ENCODE measurements at regions not wholly inside any gene's neighbourhood (a gene's known extent, or its start where the extent isn't known, plus 50 kb on each side); places are given as distances from the start of the nearest gene placed in this dataset.

GRCh38 chr11:127182586-127183203 lies 182.1 kb upstream of the KIRREL3 start:
- TF ChIP-seq CTCF (IDR thresholded peaks at IDR 0.05): no peak
- intact Hi-C loops (cut with DNase I): no loop called here
- no peaks in the 10 kb centered on the region for H3K4me1 ChIP-seq
- DNase-seq (no peak), FAIRE-seq (no peak), ATAC-seq (no peak)
- no peak overlapping the region for H3K27ac ChIP-seq
- H3K4me3 ChIP-seq: no peak overlapping the region
- no peaks in the 10 kb centered on the region for H3K36me3 ChIP-seq
- no peaks in the 10 kb centered on the region for H3K9me3 ChIP-seq
- WGBS, 2 donors: 79 to 83% methylated on average over 8 of the region's 8 CpGs
- no peaks in the 10 kb centered on the region for H3K27me3 ChIP-seq

- H3K9me3 ChIP-seq: no peaks in the 10 kb centered on the region
- no peak for TF ChIP-seq CTCF (IDR thresholded peaks at IDR 0.05)
- no peaks in the 10 kb centered on the region for H3K4me1 ChIP-seq
- intact Hi-C loops (cut with DNase I): no loop called here
- no peaks in the 10 kb centered on the region for H3K36me3 ChIP-seq
- FAIRE-seq: no peak
- no peak for ATAC-seq
- H3K4me3 ChIP-seq: no peak overlapping the region
- H3K27ac ChIP-seq: no peak overlapping the region
- H3K27me3 ChIP-seq: no peaks in the 10 kb centered on the region
- 74 to 85% methylated on average over 2 of the region's 2 CpGs for WGBS, 2 donors
- no peak for DNase-seq
Observed at GRCh38 chr11:127157225-127157624, 156.7 kb upstream of the KIRREL3 start.

GRCh38 chr11:127149410-127149809 lies 148.8 kb upstream of the KIRREL3 start:
- no peak for TF ChIP-seq CTCF (IDR thresholded peaks at IDR 0.05)
- intact Hi-C loops (cut with DNase I): no loop called here
- H3K4me3 ChIP-seq: no peak overlapping the region
- 48 to 75% methylated on average over 1 of the region's 1 CpG for WGBS, 2 donors
- H3K9me3 ChIP-seq: no peaks in the 10 kb centered on the region
- FAIRE-seq (no peak), DNase-seq (no peak), ATAC-seq (no peak)
- no peaks in the 10 kb centered on the region for H3K36me3 ChIP-seq
- no peaks in the 10 kb centered on the region for H3K27me3 ChIP-seq
- no peak overlapping the region for H3K27ac ChIP-seq
- H3K4me1 ChIP-seq: no peaks in the 10 kb centered on the region

GRCh38 chr11:127143251-127143650 lies 142.7 kb upstream of the KIRREL3 start:
- no peak for TF ChIP-seq CTCF (IDR thresholded peaks at IDR 0.05)
- 75 to 87% methylated on average over 7 of the region's 7 CpGs for WGBS, 2 donors
- FAIRE-seq (no peak), DNase-seq (no peak), ATAC-seq (no peak)
- intact Hi-C loops (cut with DNase I): no loop called here
- H3K9me3 ChIP-seq: no peaks in the 10 kb centered on the region
- H3K4me3 ChIP-seq: no peak overlapping the region
- H3K27me3 ChIP-seq: no peaks in the 10 kb centered on the region
- H3K4me1 ChIP-seq: no peaks in the 10 kb centered on the region
- H3K27ac ChIP-seq: no peak overlapping the region
- no peaks in the 10 kb centered on the region for H3K36me3 ChIP-seq

GRCh38 chr11:127138613-127139012 lies 138.0 kb upstream of the KIRREL3 start:
- FAIRE-seq (no peak), ATAC-seq (no peak), DNase-seq (no peak)
- Histone ChIP-seq H3K27me3 (no peaks in the 10 kb centered on the region), H3K4me1 (no peaks in the 10 kb centered on the region), H3K9me3 (no peaks in the 10 kb centered on the region), H3K36me3 (no peaks in the 10 kb centered on the region), H3K27ac (no peak overlapping the region), H3K4me3 (no peak overlapping the region)
- 67 to 81% methylated on average over 3 of the region's 3 CpGs for WGBS, 2 donors
- intact Hi-C loops (cut with DNase I): no loop called here
- no peak for TF ChIP-seq CTCF (IDR thresholded peaks at IDR 0.05)

Data from pancreas (tissue), 10 donors.